ENCODE measurements at regions not wholly inside any gene's neighbourhood (a gene's known extent, or its start where the extent isn't known, plus 50 kb on each side); places are given as distances from the start of the nearest gene placed in this dataset.

- no peak overlapping the region for H3K4me2 ChIP-seq (ENCODE audit: low read length)
- H3K36me3 ChIP-seq (ENCODE audit: insufficient read depth, low read length), result no peaks in the 10 kb centered on the region
- H3K9me3 ChIP-seq (replicated peaks; ENCODE audit: low read length), result peaks cover 6% of the 10 kb centered on the region
- no peak overlapping the region for H3K4me3 ChIP-seq (ENCODE audit: low read length)
- H3K27me3 ChIP-seq (ENCODE audit: control insufficient read depth, insufficient read depth, low read length), result no peaks in the 10 kb centered on the region
- no peak overlapping the region for H3K9ac ChIP-seq (ENCODE audit: low read depth, low read length)
- H3K4me1 ChIP-seq (ENCODE audit: control insufficient read depth, insufficient read depth, low read length), result no peaks in the 10 kb centered on the region
These were observed 1069.1 kb upstream of the SEL1L start for GRCh38 chr14:82602794-82603193.

- H3K36me3 ChIP-seq (ENCODE audit: insufficient read depth, low read length), result no peaks in the 10 kb centered on the region
- H3K4me2 ChIP-seq (ENCODE audit: low read length), result no peak overlapping the region
- no peaks in the 10 kb centered on the region for H3K9me3 ChIP-seq (replicated peaks; ENCODE audit: low read length)
- no peaks in the 10 kb centered on the region for H3K27me3 ChIP-seq (ENCODE audit: control insufficient read depth, insufficient read depth, low read length)
- no peak overlapping the region for H3K4me3 ChIP-seq (ENCODE audit: low read length)
- no peaks in the 10 kb centered on the region for H3K4me1 ChIP-seq (ENCODE audit: control insufficient read depth, insufficient read depth, low read length)
- H3K9ac ChIP-seq (ENCODE audit: low read depth, low read length), result no peak overlapping the region
These were observed 1071.2 kb upstream of the SEL1L start for GRCh38 chr14:82604819-82605218.

- H3K9ac ChIP-seq (ENCODE audit: low read depth, low read length), result no peak overlapping the region
- H3K36me3 ChIP-seq (ENCODE audit: insufficient read depth, low read length), result no peaks in the 10 kb centered on the region
- H3K4me2 ChIP-seq (ENCODE audit: low read length), result no peak overlapping the region
- no peaks in the 10 kb centered on the region for H3K9me3 ChIP-seq (replicated peaks; ENCODE audit: low read length)
- H3K4me3 ChIP-seq (ENCODE audit: low read length), result no peak overlapping the region
- no peaks in the 10 kb centered on the region for H3K27me3 ChIP-seq (ENCODE audit: control insufficient read depth, insufficient read depth, low read length)
- H3K4me1 ChIP-seq (ENCODE audit: control insufficient read depth, insufficient read depth, low read length), result no peaks in the 10 kb centered on the region
These were observed 1088.3 kb upstream of the SEL1L start for GRCh38 chr14:82621881-82622450.

GRCh38 chr14:82626156-82627066 lies 1092.8 kb upstream of the SEL1L start:
- no peak overlapping the region for H3K4me3 ChIP-seq (ENCODE audit: low read length)

GRCh38 chr14:82635915-82636314 lies 1102.3 kb upstream of the SEL1L start:
- no peaks in the 10 kb centered on the region for H3K27me3 ChIP-seq (ENCODE audit: control insufficient read depth, insufficient read depth, low read length)
- H3K9ac ChIP-seq (ENCODE audit: low read depth, low read length), result no peak overlapping the region
- H3K36me3 ChIP-seq (ENCODE audit: insufficient read depth, low read length), result no peaks in the 10 kb centered on the region
- no peak overlapping the region for H3K4me2 ChIP-seq (ENCODE audit: low read length)
- no peaks in the 10 kb centered on the region for H3K9me3 ChIP-seq (replicated peaks; ENCODE audit: low read length)
- no peak overlapping the region for H3K4me3 ChIP-seq (ENCODE audit: low read length)
- no peaks in the 10 kb centered on the region for H3K4me1 ChIP-seq (ENCODE audit: control insufficient read depth, insufficient read depth, low read length)

More at GRCh38 chr14:82626156-82627066, 1092.8 kb upstream of the SEL1L start:
- no peaks in the 10 kb centered on the region for H3K4me1 ChIP-seq (ENCODE audit: control insufficient read depth, insufficient read depth, low read length)
- no peaks in the 10 kb centered on the region for H3K36me3 ChIP-seq (ENCODE audit: insufficient read depth, low read length)
- no peak overlapping the region for H3K9ac ChIP-seq (ENCODE audit: low read depth, low read length)
- no peaks in the 10 kb centered on the region for H3K27me3 ChIP-seq (ENCODE audit: control insufficient read depth, insufficient read depth, low read length)
- no peak overlapping the region for H3K4me2 ChIP-seq (ENCODE audit: low read length)
- peaks cover 8% of the 10 kb centered on the region for H3K9me3 ChIP-seq (replicated peaks; ENCODE audit: low read length)

- Histone ChIP-seq H3K9ac (ENCODE audit: low read depth, low read length) (no peak overlapping the region), H3K9me3 (replicated peaks; ENCODE audit: low read length) (no peaks in the 10 kb centered on the region), H3K4me1 (ENCODE audit: control insufficient read depth, insufficient read depth, low read length) (no peaks in the 10 kb centered on the region), H3K27me3 (ENCODE audit: control insufficient read depth, insufficient read depth, low read length) (no peaks in the 10 kb centered on the region), H3K36me3 (ENCODE audit: insufficient read depth, low read length) (no peaks in the 10 kb centered on the region), H3K4me2 (ENCODE audit: low read length) (no peak overlapping the region), H3K4me3 (ENCODE audit: low read length) (no peak overlapping the region)
These were observed 1102.8 kb upstream of the SEL1L start for GRCh38 chr14:82636426-82636825.

- Histone ChIP-seq H3K9ac (ENCODE audit: low read depth, low read length) (no peak overlapping the region), H3K4me2 (ENCODE audit: low read length) (no peak overlapping the region), H3K4me3 (ENCODE audit: low read length) (no peak overlapping the region), H3K9me3 (replicated peaks; ENCODE audit: low read length) (peaks cover 1% of the 10 kb centered on the region), H3K4me1 (ENCODE audit: control insufficient read depth, insufficient read depth, low read length) (no peaks in the 10 kb centered on the region), H3K36me3 (ENCODE audit: insufficient read depth, low read length) (no peaks in the 10 kb centered on the region), H3K27me3 (ENCODE audit: control insufficient read depth, insufficient read depth, low read length) (no peaks in the 10 kb centered on the region)
These were observed 1107.4 kb upstream of the SEL1L start for GRCh38 chr14:82641050-82641540.

GRCh38 chr14:82642425-82642824 lies 1108.8 kb upstream of the SEL1L start:
- Histone ChIP-seq H3K9me3 (replicated peaks; ENCODE audit: low read length) (peaks cover 8% of the 10 kb centered on the region), H3K4me2 (ENCODE audit: low read length) (no peak overlapping the region), H3K27me3 (ENCODE audit: control insufficient read depth, insufficient read depth, low read length) (no peaks in the 10 kb centered on the region), H3K4me3 (ENCODE audit: low read length) (no peak overlapping the region), H3K36me3 (ENCODE audit: insufficient read depth, low read length) (no peaks in the 10 kb centered on the region), H3K9ac (ENCODE audit: low read depth, low read length) (no peak overlapping the region), H3K4me1 (ENCODE audit: control insufficient read depth, insufficient read depth, low read length) (no peaks in the 10 kb centered on the region)

- Histone ChIP-seq H3K9me3 (replicated peaks; ENCODE audit: low read length) (peaks cover 8% of the 10 kb centered on the region), H3K4me3 (ENCODE audit: low read length) (no peak overlapping the region), H3K4me1 (ENCODE audit: control insufficient read depth, insufficient read depth, low read length) (no peaks in the 10 kb centered on the region), H3K36me3 (ENCODE audit: insufficient read depth, low read length) (no peaks in the 10 kb centered on the region), H3K9ac (ENCODE audit: low read depth, low read length) (no peak overlapping the region), H3K27me3 (ENCODE audit: control insufficient read depth, insufficient read depth, low read length) (no peaks in the 10 kb centered on the region), H3K4me2 (ENCODE audit: low read length) (no peak overlapping the region)
These were observed 1113.6 kb upstream of the SEL1L start for GRCh38 chr14:82647088-82647810.

- Histone ChIP-seq H3K27me3 (ENCODE audit: control insufficient read depth, insufficient read depth, low read length) (no peaks in the 10 kb centered on the region), H3K4me2 (ENCODE audit: low read length) (no peak overlapping the region), H3K4me3 (ENCODE audit: low read length) (no peak overlapping the region), H3K9ac (ENCODE audit: low read depth, low read length) (no peak overlapping the region), H3K9me3 (replicated peaks; ENCODE audit: low read length) (no peaks in the 10 kb centered on the region), H3K4me1 (ENCODE audit: control insufficient read depth, insufficient read depth, low read length) (no peaks in the 10 kb centered on the region), H3K36me3 (ENCODE audit: insufficient read depth, low read length) (no peaks in the 10 kb centered on the region)
These were observed 1122.1 kb upstream of the SEL1L start for GRCh38 chr14:82655770-82656169.

- Histone ChIP-seq H3K9ac (ENCODE audit: low read depth, low read length) (no peak overlapping the region), H3K4me1 (ENCODE audit: control insufficient read depth, insufficient read depth, low read length) (no peaks in the 10 kb centered on the region), H3K36me3 (ENCODE audit: insufficient read depth, low read length) (no peaks in the 10 kb centered on the region), H3K4me2 (ENCODE audit: low read length) (no peak overlapping the region), H3K9me3 (replicated peaks; ENCODE audit: low read length) (peaks cover 3% of the 10 kb centered on the region), H3K27me3 (ENCODE audit: control insufficient read depth, insufficient read depth, low read length) (no peaks in the 10 kb centered on the region), H3K4me3 (ENCODE audit: low read length) (no peak overlapping the region)
These were observed 1123.6 kb upstream of the SEL1L start for GRCh38 chr14:82657186-82657675.
